ENCODE measurements at regions not wholly inside any gene's neighbourhood (a gene's known extent, or its start where the extent isn't known, plus 50 kb on each side); places are given as distances from the start of the nearest gene placed in this dataset.

- H3K4me1 ChIP-seq, result no peaks in the 10 kb centered on the region
- no peak overlapping the region for H3K9ac ChIP-seq (ENCODE audit: low read depth in 2 of 2, low read length in 2 of 2)
- no peaks in the 10 kb centered on the region for H3K36me3 ChIP-seq
- no peaks in the 10 kb centered on the region for H3K27me3 ChIP-seq
- no peaks in the 10 kb centered on the region for H3K9me3 ChIP-seq
- no peak for DNase-seq
- no peak overlapping the region for H3K27ac ChIP-seq
- TF ChIP-seq CTCF (IDR thresholded peaks at IDR 0.05), result no peak
- intact Hi-C loops (cut with DNase I), result no loop called here
- H3K4me3 ChIP-seq, result no peak overlapping the region
Observed at GRCh38 chr5:2133080-2133479, 250.4 kb upstream of the IRX4 start.

GRCh38 chr5:2132497-2132847, 249.7 kb upstream of the IRX4 start:
- DNase-seq, result no peak
- Histone ChIP-seq H3K27ac (no peak overlapping the region), H3K4me1 (no peaks in the 10 kb centered on the region), H3K9me3 (no peaks in the 10 kb centered on the region), H3K4me3 (no peak overlapping the region), H3K36me3 (no peaks in the 10 kb centered on the region), H3K27me3 (no peaks in the 10 kb centered on the region), H3K9ac (ENCODE audit: low read depth in 2 of 2, low read length in 2 of 2) (no peak overlapping the region)
- intact Hi-C loops (cut with DNase I), result no loop called here
- no peak for TF ChIP-seq CTCF (IDR thresholded peaks at IDR 0.05)

GRCh38 chr5:2131826-2132496, 249.2 kb upstream of the IRX4 start:
- H3K36me3 ChIP-seq, result no peaks in the 10 kb centered on the region
- H3K27me3 ChIP-seq, result no peaks in the 10 kb centered on the region
- H3K9me3 ChIP-seq, result no peaks in the 10 kb centered on the region
- TF ChIP-seq CTCF (IDR thresholded peaks at IDR 0.05), result no peak
- no peaks in the 10 kb centered on the region for H3K4me1 ChIP-seq
- H3K9ac ChIP-seq (ENCODE audit: low read depth in 2 of 2, low read length in 2 of 2), result no peak overlapping the region
- intact Hi-C loops (cut with DNase I), result no loop called here
- no peak overlapping the region for H3K27ac ChIP-seq
- no peak overlapping the region for H3K4me3 ChIP-seq
- DNase-seq, result no peak

- no peaks in the 10 kb centered on the region for H3K36me3 ChIP-seq
- DNase-seq, result no peak
- no peak for TF ChIP-seq CTCF (IDR thresholded peaks at IDR 0.05)
- no peaks in the 10 kb centered on the region for H3K4me1 ChIP-seq
- no peak overlapping the region for H3K9ac ChIP-seq (ENCODE audit: low read depth in 2 of 2, low read length in 2 of 2)
- intact Hi-C loops (cut with DNase I), result no loop called here
- H3K9me3 ChIP-seq, result no peaks in the 10 kb centered on the region
- H3K27ac ChIP-seq, result no peak overlapping the region
- no peak overlapping the region for H3K4me3 ChIP-seq
- H3K27me3 ChIP-seq, result no peaks in the 10 kb centered on the region
Observed at GRCh38 chr5:2131196-2131595, 248.5 kb upstream of the IRX4 start.

GRCh38 chr5:2130361-2130760, 247.6 kb upstream of the IRX4 start:
- Histone ChIP-seq H3K27ac (no peak overlapping the region), H3K9me3 (no peaks in the 10 kb centered on the region), H3K4me3 (no peak overlapping the region), H3K36me3 (no peaks in the 10 kb centered on the region), H3K27me3 (no peaks in the 10 kb centered on the region), H3K4me1 (no peaks in the 10 kb centered on the region), H3K9ac (ENCODE audit: low read depth in 2 of 2, low read length in 2 of 2) (no peak overlapping the region)
- TF ChIP-seq CTCF (IDR thresholded peaks at IDR 0.05), result no peak
- intact Hi-C loops (cut with DNase I), result no loop called here
- no peak for DNase-seq

Measured in colonic mucosa (tissue), 4 donors.